ENCODE measurements at regions not wholly inside any gene's neighbourhood (a gene's known extent, or its start where the extent isn't known, plus 50 kb on each side); places are given as distances from the start of the nearest gene placed in this dataset.

- TF ChIP-seq CTCF (conservative IDR thresholded peaks at IDR 0.05; ENCODE audit: low read length), result no peak
- no peak overlapping the region for H3K4me3 ChIP-seq (ENCODE audit: low read length)
- DNase-seq (ENCODE audit: low read depth), result no peak
These were observed 229.2 kb downstream of the SQOR start for GRCh38 chr15:45863881-45864580.

- no peak overlapping the region for H3K4me3 ChIP-seq (ENCODE audit: low read length)
- no peak for TF ChIP-seq CTCF (conservative IDR thresholded peaks at IDR 0.05; ENCODE audit: low read length)
- DNase-seq (ENCODE audit: low read depth), result no peak
These were observed 231.8 kb downstream of the SQOR start for GRCh38 chr15:45866616-45867015.

GRCh38 chr15:45867281-45867680, 232.5 kb downstream of the SQOR start:
- TF ChIP-seq CTCF (conservative IDR thresholded peaks at IDR 0.05; ENCODE audit: low read length), result no peak
- H3K4me3 ChIP-seq (ENCODE audit: low read length), result no peak overlapping the region
- no peak for DNase-seq (ENCODE audit: low read depth)

DNA sequence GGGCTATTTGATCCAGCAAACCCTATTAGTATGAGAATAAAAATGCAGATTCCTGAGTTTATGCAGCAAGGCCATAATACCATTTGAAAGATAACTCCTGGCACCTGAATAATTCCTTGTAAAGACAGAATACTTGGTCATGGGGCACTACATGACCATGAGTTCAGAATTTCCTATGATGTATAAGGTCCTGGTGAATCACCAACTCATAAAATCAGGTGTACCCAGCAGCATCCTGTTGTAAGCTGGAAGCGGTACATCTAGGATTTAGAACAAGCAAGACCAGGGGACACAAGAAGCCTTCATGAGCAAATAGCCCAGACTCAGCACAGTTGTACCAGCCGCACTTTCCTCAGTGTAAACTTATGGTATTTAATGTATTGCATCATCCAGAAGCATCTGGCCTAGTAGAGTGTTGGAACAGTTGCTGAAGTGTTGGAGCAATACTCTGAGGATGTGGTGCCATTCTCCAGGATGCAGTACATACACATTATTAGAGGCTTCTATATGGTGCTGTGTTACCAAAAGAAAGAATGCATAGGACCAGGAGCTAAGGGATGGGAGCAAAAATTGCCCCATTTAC, 233.4 kb downstream of the SQOR start:
- H3K4me3 ChIP-seq (ENCODE audit: low read length), result no peak overlapping the region
- no peak for TF ChIP-seq CTCF (conservative IDR thresholded peaks at IDR 0.05; ENCODE audit: low read length)
- DNase-seq (ENCODE audit: low read depth), result no peak

- DNase-seq (ENCODE audit: low read depth), result no peak
- no peak overlapping the region for H3K4me3 ChIP-seq (ENCODE audit: low read length)
- TF ChIP-seq CTCF (conservative IDR thresholded peaks at IDR 0.05; ENCODE audit: low read length), result no peak
These were observed 234.3 kb downstream of the SQOR start for GRCh38 chr15:45869034-45869668.

GRCh38 chr15:45871121-45871855, 236.5 kb downstream of the SQOR start:
- peak; percentile 55 for DNase-seq (ENCODE audit: low read depth)
- no peak overlapping the region for H3K4me3 ChIP-seq (ENCODE audit: low read length)
- TF ChIP-seq CTCF (conservative IDR thresholded peaks at IDR 0.05; ENCODE audit: low read length), result no peak
